ENCODE measurements at regions not wholly inside any gene's neighbourhood (a gene's known extent, or its start where the extent isn't known, plus 50 kb on each side); places are given as distances from the start of the nearest gene placed in this dataset.

GRCh38 chr2:215697496-215697895 lies 261.6 kb upstream of the FN1 start:
- H3K27ac ChIP-seq = no peak overlapping the region
- no peaks in the 10 kb centered on the region for H3K27me3 ChIP-seq (replicated peaks; ENCODE audit: insufficient read depth)
- no peaks in the 10 kb centered on the region for H3K36me3 ChIP-seq
- intact Hi-C loops (cut with DNase I) = no loop called here
- H3K4me3 ChIP-seq = no peak overlapping the region
- no peak for TF ChIP-seq CTCF (IDR thresholded peaks at IDR 0.05)
- TF ChIP-seq POLR2A (IDR thresholded peaks at IDR 0.05) = no peak
- no peak for TF ChIP-seq POLR2AphosphoS5 (IDR thresholded peaks at IDR 0.05)
- no peak for DNase-seq (ENCODE audit: low spot score)
- WGBS = 60% methylated on average over 6 of the region's 6 CpGs
- H3K4me1 ChIP-seq (replicated peaks) = no peaks in the 10 kb centered on the region
- H3K9me3 ChIP-seq = no peaks in the 10 kb centered on the region

DNA sequence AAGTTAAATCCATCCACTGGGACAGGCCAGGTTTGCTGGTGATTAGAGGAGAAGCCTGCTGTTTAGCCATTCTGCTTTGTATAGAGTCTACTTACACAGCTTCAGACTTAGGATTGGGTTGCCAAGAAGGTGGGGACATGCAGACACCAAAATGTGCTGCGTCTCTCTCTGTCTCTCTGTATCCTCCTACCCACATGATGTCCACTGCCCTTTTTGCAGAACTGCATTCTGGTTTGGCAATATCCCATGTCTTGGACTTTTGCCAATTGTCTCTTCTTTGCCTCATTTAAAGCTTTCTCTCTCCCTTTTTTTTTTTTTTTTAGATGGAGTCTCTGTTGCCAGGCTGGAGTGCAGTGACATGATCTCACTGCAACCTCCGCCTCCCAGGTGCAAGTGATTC lies 261.1 kb upstream of the FN1 start:
- no peaks in the 10 kb centered on the region for H3K9me3 ChIP-seq
- no peak overlapping the region for H3K4me3 ChIP-seq
- H3K36me3 ChIP-seq = no peaks in the 10 kb centered on the region
- H3K27ac ChIP-seq = no peak overlapping the region
- H3K4me1 ChIP-seq (replicated peaks) = no peaks in the 10 kb centered on the region
- no peaks in the 10 kb centered on the region for H3K27me3 ChIP-seq (replicated peaks; ENCODE audit: insufficient read depth)
- intact Hi-C loops (cut with DNase I) = no loop called here
- no peak for DNase-seq (ENCODE audit: low spot score)
- TF ChIP-seq POLR2AphosphoS5 (IDR thresholded peaks at IDR 0.05) (no peak), POLR2A (IDR thresholded peaks at IDR 0.05) (no peak), CTCF (IDR thresholded peaks at IDR 0.05) (no peak)
- WGBS = 89% methylated on average over 2 of the region's 2 CpGs

DNA sequence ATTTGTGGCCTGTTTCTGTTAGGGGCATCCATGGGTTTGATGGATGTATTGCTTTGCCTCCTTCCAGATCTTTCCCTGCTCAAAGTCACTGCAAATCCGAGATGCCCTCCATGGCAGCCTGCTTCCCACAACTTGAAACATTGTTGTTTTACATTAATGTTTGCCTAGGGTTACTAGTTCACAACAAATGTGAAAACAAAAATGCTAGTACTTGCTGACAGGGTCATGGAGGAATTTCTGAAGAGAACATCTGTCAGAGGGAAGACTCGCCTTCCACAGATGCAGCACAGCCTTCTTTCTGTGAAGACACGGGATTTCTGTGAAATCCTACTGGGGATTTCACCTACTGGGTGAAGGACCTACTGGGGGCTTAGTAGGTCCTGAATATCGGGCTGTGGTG lies 260.0 kb upstream of the FN1 start:
- Histone ChIP-seq H3K4me1 (replicated peaks) (no peaks in the 10 kb centered on the region), H3K36me3 (no peaks in the 10 kb centered on the region), H3K4me3 (no peak overlapping the region), H3K27ac (no peak overlapping the region), H3K27me3 (replicated peaks; ENCODE audit: insufficient read depth) (no peaks in the 10 kb centered on the region), H3K9me3 (no peaks in the 10 kb centered on the region)
- 97% methylated on average over 4 of the region's 4 CpGs for WGBS
- intact Hi-C loops (cut with DNase I) = no loop called here
- DNase-seq (ENCODE audit: low spot score) = no peak
- no peak for TF ChIP-seq POLR2AphosphoS5 (IDR thresholded peaks at IDR 0.05)
- no peak for TF ChIP-seq CTCF (IDR thresholded peaks at IDR 0.05)
- no peak for TF ChIP-seq POLR2A (IDR thresholded peaks at IDR 0.05)

GRCh38 chr2:215693999-215694580 lies 258.2 kb upstream of the FN1 start:
- intact Hi-C loops (cut with DNase I) = no loop called here
- Histone ChIP-seq H3K27me3 (replicated peaks; ENCODE audit: insufficient read depth) (no peaks in the 10 kb centered on the region), H3K4me3 (no peak overlapping the region), H3K4me1 (replicated peaks) (no peaks in the 10 kb centered on the region), H3K27ac (no peak overlapping the region), H3K9me3 (no peaks in the 10 kb centered on the region), H3K36me3 (no peaks in the 10 kb centered on the region)
- 94% methylated on average over 1 of the region's 1 CpG for WGBS
- TF ChIP-seq POLR2AphosphoS5 (IDR thresholded peaks at IDR 0.05) (no peak), CTCF (IDR thresholded peaks at IDR 0.05) (no peak), POLR2A (IDR thresholded peaks at IDR 0.05) (no peak)
- DNase-seq (ENCODE audit: low spot score) = no peak

DNA sequence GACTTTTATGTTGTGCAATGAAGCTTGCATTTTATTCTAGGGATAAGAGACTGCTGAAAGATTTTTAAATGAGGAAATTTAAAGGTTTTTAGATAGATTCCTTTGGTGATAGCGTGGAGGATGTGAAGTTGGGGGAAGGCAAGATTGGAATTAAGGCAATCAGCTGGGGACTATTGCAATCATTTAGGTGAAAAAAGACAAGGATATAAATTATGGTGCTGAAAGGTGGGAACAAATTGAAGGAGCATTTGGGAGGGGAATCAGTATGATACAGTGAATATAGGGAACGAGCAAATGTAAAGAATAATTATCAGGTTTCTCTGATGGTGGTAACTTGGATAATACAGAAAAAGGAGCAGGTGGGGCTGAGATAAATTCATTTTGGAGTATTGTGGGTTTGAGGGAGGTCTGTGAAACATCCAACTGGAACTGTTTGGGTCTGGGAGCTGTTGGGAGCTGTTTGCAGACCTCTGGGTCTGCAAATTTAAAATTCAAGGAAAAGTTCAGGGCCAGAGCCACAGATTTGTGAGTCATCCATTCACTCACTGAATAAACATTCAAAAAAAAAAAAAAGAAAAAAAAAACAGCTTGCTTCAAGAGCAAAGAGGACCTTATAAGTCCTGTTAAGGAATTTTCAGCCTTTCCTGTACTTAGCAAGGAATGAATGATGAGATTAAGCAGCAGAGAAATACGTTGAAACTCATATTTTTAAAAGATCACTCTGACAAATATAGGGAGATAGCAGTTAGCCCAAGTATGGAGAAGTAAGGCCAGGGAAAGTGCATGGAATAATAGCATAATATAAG lies 257.5 kb upstream of the FN1 start:
- Histone ChIP-seq H3K27ac (no peak overlapping the region), H3K36me3 (no peaks in the 10 kb centered on the region), H3K4me3 (no peak overlapping the region), H3K27me3 (replicated peaks; ENCODE audit: insufficient read depth) (no peaks in the 10 kb centered on the region), H3K9me3 (no peaks in the 10 kb centered on the region), H3K4me1 (replicated peaks) (no peaks in the 10 kb centered on the region)
- WGBS = 70% methylated on average over 3 of the region's 3 CpGs
- no peak for TF ChIP-seq POLR2AphosphoS5 (IDR thresholded peaks at IDR 0.05)
- intact Hi-C loops (cut with DNase I) = no loop called here
- DNase-seq (ENCODE audit: low spot score) = no peak
